Ishikawa (cell line): ENCODE measurements at regions not wholly inside any gene's neighbourhood (a gene's known extent, or its start where the extent isn't known, plus 50 kb on each side); places are given as distances from the start of the nearest gene placed in this dataset.

Experiments used
- CEBPB ChIP-seq: IDR thresholded peaks from 2 replicates; pipeline ENCODE4 v1.6.1; 2012
- CREB1 ChIP-seq: IDR thresholded peaks from 2 replicates; pipeline ENCODE4 v1.6.1; 2012; ENCODE audit warnings: low read depth
- EGR1 ChIP-seq: IDR thresholded peaks from 2 replicates; pipeline ENCODE4 v1.6.1; 2012
- EP300 ChIP-seq: IDR thresholded peaks from 2 replicates; pipeline ENCODE4 v1.6.1; 2012; ENCODE audit warnings: borderline replicate concordance
- FOXM1 ChIP-seq: IDR thresholded peaks from 2 replicates; pipeline ENCODE4 v1.6.1; 2012; ENCODE audit warnings: low read depth, borderline replicate concordance
- MAX ChIP-seq: IDR thresholded peaks from 2 replicates; pipeline ENCODE4 v1.6.1; 2012
- NFIC ChIP-seq: IDR thresholded peaks from 2 replicates; pipeline ENCODE4 v1.6.1; 2012
- RAD21 ChIP-seq: IDR thresholded peaks from 2 replicates; pipeline ENCODE4 v1.6.1; 2012; ENCODE audit warnings: low read depth
- TAF1 ChIP-seq: IDR thresholded peaks from 2 replicates; pipeline ENCODE4 v1.6.1; 2012; ENCODE audit warnings: low read depth, mild to moderate bottlenecking
- TCF12 ChIP-seq: IDR thresholded peaks from 2 replicates; pipeline ENCODE4 v1.6.1; 2012; ENCODE audit warnings: low read depth
- TEAD4 ChIP-seq: IDR thresholded peaks from 2 replicates; pipeline ENCODE4 v1.6.1; 2012
- YY1 ChIP-seq: IDR thresholded peaks from 2 replicates; pipeline ENCODE4 v1.6.1; 2012; ENCODE audit warnings: low read depth
- ZBTB7A ChIP-seq: IDR thresholded peaks from 2 replicates; pipeline ENCODE4 v1.6.1; 2012; ENCODE audit warnings: low read depth
- TF ChIP-seq, protein P1 (sequence below): IDR thresholded peaks from 2 replicates; pipeline ENCODE4 v1.6.1; 2012
- TF ChIP-seq, protein P2 (sequence below): IDR thresholded peaks from 2 replicates; pipeline ENCODE4 v1.6.1; 2012; ENCODE audit warnings: low read depth, mild to moderate bottlenecking

DNA sequence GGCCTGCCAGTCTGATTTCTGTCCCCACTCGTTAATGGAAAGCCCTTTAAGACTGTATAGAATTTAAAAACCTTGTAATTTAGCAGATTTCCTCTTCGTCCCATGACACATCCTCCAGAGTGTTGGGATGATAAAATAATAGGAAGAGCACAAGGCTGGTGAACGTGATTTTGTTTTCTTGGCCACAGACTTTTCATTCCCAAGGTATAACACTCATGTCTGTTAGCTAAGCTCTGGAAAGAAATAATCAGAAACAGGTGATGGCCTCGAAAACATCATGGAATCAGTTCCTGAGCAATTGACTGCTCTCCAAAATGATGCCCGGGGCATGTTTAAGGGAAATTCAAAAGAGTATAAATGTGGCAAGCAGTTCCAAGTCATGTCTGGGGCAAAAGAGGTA lies 337.8 kb upstream of the TCF4 start:
- no peak for TF ChIP-seq RAD21
- TF ChIP-seq CREB1, result no peak
- no peak for TF ChIP-seq MAX
- TF ChIP-seq, protein P1, sequence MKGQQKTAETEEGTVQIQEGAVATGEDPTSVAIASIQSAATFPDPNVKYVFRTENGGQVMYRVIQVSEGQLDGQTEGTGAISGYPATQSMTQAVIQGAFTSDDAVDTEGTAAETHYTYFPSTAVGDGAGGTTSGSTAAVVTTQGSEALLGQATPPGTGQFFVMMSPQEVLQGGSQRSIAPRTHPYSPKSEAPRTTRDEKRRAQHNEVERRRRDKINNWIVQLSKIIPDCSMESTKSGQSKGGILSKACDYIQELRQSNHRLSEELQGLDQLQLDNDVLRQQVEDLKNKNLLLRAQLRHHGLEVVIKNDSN, result no peak
- no peak for TF ChIP-seq NFIC
- no peak for TF ChIP-seq TEAD4
- TF ChIP-seq YY1, result no peak
- TF ChIP-seq EP300, result no peak
- TF ChIP-seq ZBTB7A, result no peak
- TF ChIP-seq, protein P2, sequence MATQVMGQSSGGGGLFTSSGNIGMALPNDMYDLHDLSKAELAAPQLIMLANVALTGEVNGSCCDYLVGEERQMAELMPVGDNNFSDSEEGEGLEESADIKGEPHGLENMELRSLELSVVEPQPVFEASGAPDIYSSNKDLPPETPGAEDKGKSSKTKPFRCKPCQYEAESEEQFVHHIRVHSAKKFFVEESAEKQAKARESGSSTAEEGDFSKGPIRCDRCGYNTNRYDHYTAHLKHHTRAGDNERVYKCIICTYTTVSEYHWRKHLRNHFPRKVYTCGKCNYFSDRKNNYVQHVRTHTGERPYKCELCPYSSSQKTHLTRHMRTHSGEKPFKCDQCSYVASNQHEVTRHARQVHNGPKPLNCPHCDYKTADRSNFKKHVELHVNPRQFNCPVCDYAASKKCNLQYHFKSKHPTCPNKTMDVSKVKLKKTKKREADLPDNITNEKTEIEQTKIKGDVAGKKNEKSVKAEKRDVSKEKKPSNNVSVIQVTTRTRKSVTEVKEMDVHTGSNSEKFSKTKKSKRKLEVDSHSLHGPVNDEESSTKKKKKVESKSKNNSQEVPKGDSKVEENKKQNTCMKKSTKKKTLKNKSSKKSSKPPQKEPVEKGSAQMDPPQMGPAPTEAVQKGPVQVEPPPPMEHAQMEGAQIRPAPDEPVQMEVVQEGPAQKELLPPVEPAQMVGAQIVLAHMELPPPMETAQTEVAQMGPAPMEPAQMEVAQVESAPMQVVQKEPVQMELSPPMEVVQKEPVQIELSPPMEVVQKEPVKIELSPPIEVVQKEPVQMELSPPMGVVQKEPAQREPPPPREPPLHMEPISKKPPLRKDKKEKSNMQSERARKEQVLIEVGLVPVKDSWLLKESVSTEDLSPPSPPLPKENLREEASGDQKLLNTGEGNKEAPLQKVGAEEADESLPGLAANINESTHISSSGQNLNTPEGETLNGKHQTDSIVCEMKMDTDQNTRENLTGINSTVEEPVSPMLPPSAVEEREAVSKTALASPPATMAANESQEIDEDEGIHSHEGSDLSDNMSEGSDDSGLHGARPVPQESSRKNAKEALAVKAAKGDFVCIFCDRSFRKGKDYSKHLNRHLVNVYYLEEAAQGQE, result no peak
- no peak for TF ChIP-seq FOXM1
- no peak for TF ChIP-seq TCF12
- TF ChIP-seq CEBPB, result no peak
- TF ChIP-seq TAF1, result no peak
- TF ChIP-seq EGR1, result no peak

DNA sequence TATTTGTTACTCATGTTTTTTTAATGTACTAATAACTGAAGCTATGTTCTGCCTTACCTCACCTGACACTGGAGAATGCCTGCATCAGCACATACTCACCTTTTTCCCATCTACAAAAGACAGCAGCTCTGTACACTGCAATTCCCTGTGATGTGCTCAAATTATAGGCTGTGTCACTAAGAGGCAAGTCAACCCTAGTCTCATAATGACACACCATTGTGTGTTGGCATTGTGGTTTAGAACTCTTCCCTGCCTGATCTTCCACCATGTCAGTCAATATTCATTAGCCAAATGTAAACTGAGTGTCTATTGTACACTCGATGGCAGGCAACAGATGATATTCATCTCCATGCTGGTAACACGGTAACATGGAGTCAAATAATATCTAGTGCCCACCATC lies 332.1 kb upstream of the TCF4 start:
- TF ChIP-seq ZBTB7A (no peak), TCF12 (no peak), YY1 (no peak), MAX (no peak), CREB1 (no peak), NFIC (no peak), RAD21 (no peak), CEBPB (no peak), FOXM1 (no peak), TEAD4 (no peak), EGR1 (no peak)
- TF ChIP-seq, protein P2, result no peak
- TF ChIP-seq, protein P1, result no peak

GRCh38 chr18:55918444-55918843 lies 330.5 kb upstream of the TCF4 start:
- TF ChIP-seq, protein P1, result no peak

GRCh38 chr18:55912919-55913318 lies 324.9 kb upstream of the TCF4 start:
- TF ChIP-seq, protein P2, result no peak
- TF ChIP-seq CREB1 (no peak), EP300 (no peak), TEAD4 (no peak), ZBTB7A (no peak), RAD21 (no peak), MAX (no peak), YY1 (no peak), EGR1 (no peak), TAF1 (no peak), NFIC (no peak), TCF12 (no peak), FOXM1 (no peak), CEBPB (no peak)
- TF ChIP-seq, protein P1, result no peak
